HepG2 (cell line): ENCODE measurements at regions not wholly inside any gene's neighbourhood (a gene's known extent, or its start where the extent isn't known, plus 50 kb on each side); places are given as distances from the start of the nearest gene placed in this dataset.

Experiments used
- CTCF ChIP-seq: sonication (generic); formaldehyde crosslinking; IDR thresholded peaks from 2 replicates; pipeline ENCODE4 v1.5.0; 2020; ENCODE audit warnings: mild to moderate bottlenecking, missing genetic modification reagents, moderate library complexity
- GPN1 ChIP-seq: sonication (generic); formaldehyde crosslinking; IDR thresholded peaks from 2 replicates; pipeline ENCODE4 v1.5.1; 2020; ENCODE audit warnings: missing genetic modification reagents, borderline replicate concordance
- NR2F6 ChIP-seq, 2 experiments: IDR thresholded peaks; 2 replicates each; pipeline ENCODE4 v1.6.1; 2016; ENCODE audit warnings: antibody characterized with exemption in 1 of 2, mild to moderate bottlenecking in 1 of 2
- ZBTB38 ChIP-seq: sonication (generic); formaldehyde crosslinking; IDR thresholded peaks from 2 replicates; pipeline ENCODE4 v1.5.1; 2020; ENCODE audit warnings: mild to moderate bottlenecking, missing genetic modification reagents
- TF ChIP-seq, protein P1 (sequence below): IDR thresholded peaks from 2 replicates; pipeline ENCODE4 v1.6.1; 2012; ENCODE audit warnings: low read depth, low read length, improper control_type of control experiment

DNA sequence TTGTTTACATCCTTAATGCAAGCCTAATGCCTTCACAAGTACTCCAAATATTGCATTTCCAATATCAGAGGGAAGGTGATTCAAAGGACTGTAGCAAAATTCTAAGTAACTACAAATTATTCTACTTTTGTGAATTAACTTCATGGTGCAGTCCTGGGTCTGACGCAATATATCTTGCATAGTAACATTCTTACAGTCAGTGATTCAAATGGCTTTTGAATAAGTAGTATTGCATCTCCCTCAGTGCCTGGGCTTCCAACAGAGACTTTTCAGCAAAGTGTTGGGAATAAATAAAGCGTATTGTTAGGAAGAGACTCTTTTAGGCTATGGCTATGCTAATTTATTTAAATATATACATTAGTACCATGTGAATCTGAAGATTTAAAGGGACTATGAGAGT, 564.7 kb upstream of the COBL start:
- TF ChIP-seq, protein P1, sequence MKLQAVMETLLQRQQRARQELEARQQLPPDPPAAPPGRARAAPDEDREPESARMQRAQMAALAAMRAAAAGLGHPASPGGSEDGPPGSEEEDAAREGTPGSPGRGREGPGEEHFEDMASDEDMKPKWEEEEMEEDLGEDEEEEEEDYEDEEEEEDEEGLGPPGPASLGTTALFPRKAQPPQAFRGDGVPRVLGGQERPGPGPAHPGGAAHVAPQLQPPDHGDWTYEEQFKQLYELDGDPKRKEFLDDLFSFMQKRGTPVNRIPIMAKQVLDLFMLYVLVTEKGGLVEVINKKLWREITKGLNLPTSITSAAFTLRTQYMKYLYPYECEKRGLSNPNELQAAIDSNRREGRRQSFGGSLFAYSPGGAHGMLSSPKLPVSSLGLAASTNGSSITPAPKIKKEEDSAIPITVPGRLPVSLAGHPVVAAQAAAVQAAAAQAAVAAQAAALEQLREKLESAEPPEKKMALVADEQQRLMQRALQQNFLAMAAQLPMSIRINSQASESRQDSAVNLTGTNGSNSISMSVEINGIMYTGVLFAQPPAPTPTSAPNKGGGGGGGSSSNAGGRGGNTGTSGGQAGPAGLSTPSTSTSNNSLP, result no peak
- TF ChIP-seq CTCF (CRISPR knock-in tag) (no peak), ZBTB38 (CRISPR knock-in tag) (no peak), NR2F6 (IDR thresholded peaks at IDR 0.05) (no peak), NR2F6 (CRISPR knock-in tag; IDR thresholded peaks at IDR 0.05) (no peak), GPN1 (CRISPR knock-in tag) (no peak)
